Endothelial cell (in vitro differentiated cells): ENCODE measurements at regions not wholly inside any gene's neighbourhood (a gene's known extent, or its start where the extent isn't known, plus 50 kb on each side); places are given as distances from the start of the nearest gene placed in this dataset.

Experiments
- DNase-seq: peaks from one replicate; pipeline ENCODE4 v3.0.0; 2021; ENCODE audit warnings: low spot score
- H3K27ac Mint-ChIP-seq: one replicate; pipeline ENCODE4 v1.8.0; 2021; ENCODE audit warnings: mixed read lengths, inconsistent platforms; ENCODE audit not compliant: unreplicated experiment
- H3K27me3 Mint-ChIP-seq: one replicate; pipeline ENCODE4 v1.8.0; 2021; ENCODE audit warnings: mild to moderate bottlenecking, moderate library complexity, mixed read lengths, inconsistent platforms; ENCODE audit not compliant: unreplicated experiment
- H3K36me3 Mint-ChIP-seq: one replicate; pipeline ENCODE4 v1.8.0; 2021; ENCODE audit warnings: mild to moderate bottlenecking, low read depth, mixed read lengths, inconsistent platforms; ENCODE audit not compliant: unreplicated experiment
- H3K4me1 Mint-ChIP-seq: one replicate; pipeline ENCODE4 v1.8.0; 2021; ENCODE audit warnings: mild to moderate bottlenecking, mixed read lengths, inconsistent platforms; ENCODE audit not compliant: unreplicated experiment
- H3K4me3 Mint-ChIP-seq: one replicate; pipeline ENCODE4 v1.8.0; 2021; ENCODE audit warnings: mild to moderate bottlenecking, mixed read lengths, inconsistent platforms; ENCODE audit not compliant: unreplicated experiment
- H3K9me3 Mint-ChIP-seq: one replicate; pipeline ENCODE4 v1.8.0; 2021; ENCODE audit warnings: mixed read lengths, inconsistent platforms; ENCODE audit not compliant: unreplicated experiment
- CTCF ChIP-seq: fragments of 200-600 bp; sonication (generic); IDR thresholded peaks from one replicate; pipeline ENCODE4 v1.5.0; 2021; ENCODE audit warnings: antibody characterized with exemption; ENCODE audit not compliant: unreplicated experiment

GRCh38 chr13:81610644-81611043, 1269.7 kb upstream of the SPRY2 start:
- H3K27me3 Mint-ChIP-seq: no peaks in the 10 kb centered on the region
- no peak overlapping the region for H3K4me3 Mint-ChIP-seq
- DNase-seq: no peak
- H3K4me1 Mint-ChIP-seq: no peaks in the 10 kb centered on the region
- H3K9me3 Mint-ChIP-seq: no peaks in the 10 kb centered on the region
- no peaks in the 10 kb centered on the region for H3K36me3 Mint-ChIP-seq
- no peak overlapping the region for H3K27ac Mint-ChIP-seq
- no peak for TF ChIP-seq CTCF

GRCh38 chr13:81609335-81609734, 1268.4 kb upstream of the SPRY2 start:
- DNase-seq: no peak
- no peak for TF ChIP-seq CTCF
- Mint-ChIP-seq H3K27me3 (no peaks in the 10 kb centered on the region), H3K4me3 (no peak overlapping the region), H3K4me1 (no peaks in the 10 kb centered on the region), H3K27ac (no peak overlapping the region), H3K9me3 (no peaks in the 10 kb centered on the region), H3K36me3 (no peaks in the 10 kb centered on the region)

- no peak overlapping the region for H3K27ac Mint-ChIP-seq
- H3K36me3 Mint-ChIP-seq: no peaks in the 10 kb centered on the region
- TF ChIP-seq CTCF: no peak
- H3K27me3 Mint-ChIP-seq: no peaks in the 10 kb centered on the region
- H3K9me3 Mint-ChIP-seq: no peaks in the 10 kb centered on the region
- H3K4me3 Mint-ChIP-seq: no peak overlapping the region
- no peaks in the 10 kb centered on the region for H3K4me1 Mint-ChIP-seq
- no peak for DNase-seq
Observed at GRCh38 chr13:81606074-81606473, 1265.1 kb upstream of the SPRY2 start.

GRCh38 chr13:81602241-81602640, 1261.3 kb upstream of the SPRY2 start:
- DNase-seq: no peak
- H3K36me3 Mint-ChIP-seq: no peaks in the 10 kb centered on the region
- no peak overlapping the region for H3K4me3 Mint-ChIP-seq
- H3K27me3 Mint-ChIP-seq: no peaks in the 10 kb centered on the region
- no peaks in the 10 kb centered on the region for H3K4me1 Mint-ChIP-seq
- no peak overlapping the region for H3K27ac Mint-ChIP-seq
- no peaks in the 10 kb centered on the region for H3K9me3 Mint-ChIP-seq
- no peak for TF ChIP-seq CTCF

- no peak for TF ChIP-seq CTCF
- Mint-ChIP-seq H3K4me3 (no peak overlapping the region), H3K27ac (no peak overlapping the region), H3K4me1 (no peaks in the 10 kb centered on the region), H3K27me3 (no peaks in the 10 kb centered on the region), H3K9me3 (no peaks in the 10 kb centered on the region), H3K36me3 (no peaks in the 10 kb centered on the region)
- DNase-seq: no peak
Observed at GRCh38 chr13:81597101-81597500, 1256.2 kb upstream of the SPRY2 start.
